ENCODE measurements at regions not wholly inside any gene's neighbourhood (a gene's known extent, or its start where the extent isn't known, plus 50 kb on each side); places are given as distances from the start of the nearest gene placed in this dataset.
A peak's percentile ranks its signal among the peaks of the same experiment; 100 is the strongest.

GRCh38 chr15:93477721-93478120 lies 388.7 kb upstream of the RGMA start:
- DNase-seq, result peak; percentile 63
- Mint-ChIP-seq H3K27me3 (ENCODE audit: insufficient read depth) (peaks cover 9% of the 10 kb centered on the region), H3K4me1 (peaks cover 32% of the 10 kb centered on the region), H3K27ac (no peak overlapping the region), H3K4me3 (no peak overlapping the region), H3K36me3 (ENCODE audit: low read depth) (peaks cover 6% of the 10 kb centered on the region), H3K9me3 (peaks cover 6% of the 10 kb centered on the region)
- Histone ChIP-seq H3K36me3 (ENCODE audit: control insufficient read depth, insufficient read depth, low read length) (no peaks in the 10 kb centered on the region), H3K9me3 (ENCODE audit: control insufficient read depth, low read length) (peaks cover 8% of the 10 kb centered on the region), H3K27me3 (ENCODE audit: control insufficient read depth, insufficient read depth, low read length, poor library complexity, severe bottlenecking) (peaks cover 12% of the 10 kb centered on the region), H3K27ac (ENCODE audit: low read depth, low read length) (no peak overlapping the region), H3K4me3 (ENCODE audit: low read length) (no peak overlapping the region), H3K9ac (ENCODE audit: extremely low read depth, low read length, poor library complexity, severe bottlenecking) (no peak overlapping the region), H3K4me1 (ENCODE audit: control insufficient read depth, insufficient read depth, low read length) (peaks cover 3% of the 10 kb centered on the region)
- 53 to 58% methylated on average over 3 to 4 of the region's 4 CpGs for WGBS, 2 experiments (ENCODE audit: insufficient coverage in 1 of 2, insufficient read length in 1 of 2)
- TF ChIP-seq CTCF (conservative IDR thresholded peaks at IDR 0.05), result peak; percentile 30

GRCh38 chr15:93477188-93477587 lies 388.2 kb upstream of the RGMA start:
- H3K4me1 ChIP-seq (ENCODE audit: control insufficient read depth, insufficient read depth, low read length), result peaks cover 3% of the 10 kb centered on the region
- no peak for TF ChIP-seq CTCF (conservative IDR thresholded peaks at IDR 0.05)
- Mint-ChIP-seq H3K36me3 (ENCODE audit: low read depth) (peaks cover 4% of the 10 kb centered on the region), H3K4me1 (peaks cover 32% of the 10 kb centered on the region), H3K4me3 (no peak overlapping the region), H3K27ac (peak overlapping the region; percentile 12), H3K9me3 (peaks cover 6% of the 10 kb centered on the region), H3K27me3 (ENCODE audit: insufficient read depth) (peaks cover 9% of the 10 kb centered on the region)
- peaks cover 12% of the 10 kb centered on the region for H3K27me3 ChIP-seq (ENCODE audit: control insufficient read depth, insufficient read depth, low read length, poor library complexity, severe bottlenecking)
- peaks cover 8% of the 10 kb centered on the region for H3K9me3 ChIP-seq (ENCODE audit: control insufficient read depth, low read length)
- H3K36me3 ChIP-seq (ENCODE audit: control insufficient read depth, insufficient read depth, low read length), result no peaks in the 10 kb centered on the region
- peak overlapping the region; percentile 42 for H3K27ac ChIP-seq (ENCODE audit: low read depth, low read length)
- H3K4me3 ChIP-seq (ENCODE audit: low read length), result no peak overlapping the region
- no peak overlapping the region for H3K9ac ChIP-seq (ENCODE audit: extremely low read depth, low read length, poor library complexity, severe bottlenecking)
- WGBS, 2 experiments (ENCODE audit: insufficient coverage in 1 of 2, insufficient read length in 1 of 2), result 12% methylated on average over 4 of the region's 4 CpGs; no CpG with 5 or more reads in 1 of the 2 experiments
- DNase-seq, result peak; percentile 92

GRCh38 chr15:93476491-93477177 lies 387.6 kb upstream of the RGMA start:
- Mint-ChIP-seq H3K4me1 (peaks cover 32% of the 10 kb centered on the region), H3K27me3 (ENCODE audit: insufficient read depth) (peaks cover 9% of the 10 kb centered on the region), H3K27ac (peak overlapping the region; percentile 12), H3K36me3 (ENCODE audit: low read depth) (peaks cover 4% of the 10 kb centered on the region), H3K4me3 (no peak overlapping the region), H3K9me3 (peaks cover 9% of the 10 kb centered on the region)
- Histone ChIP-seq H3K27me3 (ENCODE audit: control insufficient read depth, insufficient read depth, low read length, poor library complexity, severe bottlenecking) (peaks cover 12% of the 10 kb centered on the region), H3K27ac (ENCODE audit: low read depth, low read length) (peak overlapping the region; percentile 42), H3K9ac (ENCODE audit: extremely low read depth, low read length, poor library complexity, severe bottlenecking) (no peak overlapping the region), H3K9me3 (ENCODE audit: control insufficient read depth, low read length) (peaks cover 8% of the 10 kb centered on the region), H3K4me3 (ENCODE audit: low read length) (no peak overlapping the region), H3K36me3 (ENCODE audit: control insufficient read depth, insufficient read depth, low read length) (no peaks in the 10 kb centered on the region), H3K4me1 (ENCODE audit: control insufficient read depth, insufficient read depth, low read length) (peaks cover 3% of the 10 kb centered on the region)
- DNase-seq, result no peak
- WGBS, 2 experiments (ENCODE audit: insufficient coverage in 1 of 2, insufficient read length in 1 of 2), result 63 to 75% methylated on average over 3 to 8 of the region's 8 CpGs
- TF ChIP-seq CTCF (conservative IDR thresholded peaks at IDR 0.05), result no peak

Measured in endodermal cell (in vitro differentiated cells).